ENCODE measurements at regions not wholly inside any gene's neighbourhood (a gene's known extent, or its start where the extent isn't known, plus 50 kb on each side); places are given as distances from the start of the nearest gene placed in this dataset.

GRCh38 chr4:140256335-140256734 lies 102.4 kb upstream of the MAML3 start (continued):
- TF ChIP-seq E2F1 (CRISPR knock-in tag; IDR thresholded peaks at IDR 0.05) (no peak), SMAD3 (CRISPR knock-in tag; IDR thresholded peaks at IDR 0.05; ENCODE audit: borderline replicate concordance) (no peak), TEAD1 (CRISPR knock-in tag; IDR thresholded peaks at IDR 0.05) (no peak), ZMAT4 (CRISPR knock-in tag; IDR thresholded peaks at IDR 0.05) (no peak), ZNF396 (CRISPR knock-in tag; IDR thresholded peaks at IDR 0.05; ENCODE audit: borderline replicate concordance) (no peak), SMAD4 (CRISPR knock-in tag; IDR thresholded peaks at IDR 0.05) (no peak), GABPB1 (CRISPR knock-in tag; IDR thresholded peaks at IDR 0.05) (no peak)
- TF ChIP-seq, protein P1, sequence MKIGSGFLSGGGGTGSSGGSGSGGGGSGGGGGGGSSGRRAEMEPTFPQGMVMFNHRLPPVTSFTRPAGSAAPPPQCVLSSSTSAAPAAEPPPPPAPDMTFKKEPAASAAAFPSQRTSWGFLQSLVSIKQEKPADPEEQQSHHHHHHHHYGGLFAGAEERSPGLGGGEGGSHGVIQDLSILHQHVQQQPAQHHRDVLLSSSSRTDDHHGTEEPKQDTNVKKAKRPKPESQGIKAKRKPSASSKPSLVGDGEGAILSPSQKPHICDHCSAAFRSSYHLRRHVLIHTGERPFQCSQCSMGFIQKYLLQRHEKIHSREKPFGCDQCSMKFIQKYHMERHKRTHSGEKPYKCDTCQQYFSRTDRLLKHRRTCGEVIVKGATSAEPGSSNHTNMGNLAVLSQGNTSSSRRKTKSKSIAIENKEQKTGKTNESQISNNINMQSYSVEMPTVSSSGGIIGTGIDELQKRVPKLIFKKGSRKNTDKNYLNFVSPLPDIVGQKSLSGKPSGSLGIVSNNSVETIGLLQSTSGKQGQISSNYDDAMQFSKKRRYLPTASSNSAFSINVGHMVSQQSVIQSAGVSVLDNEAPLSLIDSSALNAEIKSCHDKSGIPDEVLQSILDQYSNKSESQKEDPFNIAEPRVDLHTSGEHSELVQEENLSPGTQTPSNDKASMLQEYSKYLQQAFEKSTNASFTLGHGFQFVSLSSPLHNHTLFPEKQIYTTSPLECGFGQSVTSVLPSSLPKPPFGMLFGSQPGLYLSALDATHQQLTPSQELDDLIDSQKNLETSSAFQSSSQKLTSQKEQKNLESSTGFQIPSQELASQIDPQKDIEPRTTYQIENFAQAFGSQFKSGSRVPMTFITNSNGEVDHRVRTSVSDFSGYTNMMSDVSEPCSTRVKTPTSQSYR (CRISPR knock-in tag; IDR thresholded peaks at IDR 0.05) = no peak
- TF ChIP-seq, protein P2, sequence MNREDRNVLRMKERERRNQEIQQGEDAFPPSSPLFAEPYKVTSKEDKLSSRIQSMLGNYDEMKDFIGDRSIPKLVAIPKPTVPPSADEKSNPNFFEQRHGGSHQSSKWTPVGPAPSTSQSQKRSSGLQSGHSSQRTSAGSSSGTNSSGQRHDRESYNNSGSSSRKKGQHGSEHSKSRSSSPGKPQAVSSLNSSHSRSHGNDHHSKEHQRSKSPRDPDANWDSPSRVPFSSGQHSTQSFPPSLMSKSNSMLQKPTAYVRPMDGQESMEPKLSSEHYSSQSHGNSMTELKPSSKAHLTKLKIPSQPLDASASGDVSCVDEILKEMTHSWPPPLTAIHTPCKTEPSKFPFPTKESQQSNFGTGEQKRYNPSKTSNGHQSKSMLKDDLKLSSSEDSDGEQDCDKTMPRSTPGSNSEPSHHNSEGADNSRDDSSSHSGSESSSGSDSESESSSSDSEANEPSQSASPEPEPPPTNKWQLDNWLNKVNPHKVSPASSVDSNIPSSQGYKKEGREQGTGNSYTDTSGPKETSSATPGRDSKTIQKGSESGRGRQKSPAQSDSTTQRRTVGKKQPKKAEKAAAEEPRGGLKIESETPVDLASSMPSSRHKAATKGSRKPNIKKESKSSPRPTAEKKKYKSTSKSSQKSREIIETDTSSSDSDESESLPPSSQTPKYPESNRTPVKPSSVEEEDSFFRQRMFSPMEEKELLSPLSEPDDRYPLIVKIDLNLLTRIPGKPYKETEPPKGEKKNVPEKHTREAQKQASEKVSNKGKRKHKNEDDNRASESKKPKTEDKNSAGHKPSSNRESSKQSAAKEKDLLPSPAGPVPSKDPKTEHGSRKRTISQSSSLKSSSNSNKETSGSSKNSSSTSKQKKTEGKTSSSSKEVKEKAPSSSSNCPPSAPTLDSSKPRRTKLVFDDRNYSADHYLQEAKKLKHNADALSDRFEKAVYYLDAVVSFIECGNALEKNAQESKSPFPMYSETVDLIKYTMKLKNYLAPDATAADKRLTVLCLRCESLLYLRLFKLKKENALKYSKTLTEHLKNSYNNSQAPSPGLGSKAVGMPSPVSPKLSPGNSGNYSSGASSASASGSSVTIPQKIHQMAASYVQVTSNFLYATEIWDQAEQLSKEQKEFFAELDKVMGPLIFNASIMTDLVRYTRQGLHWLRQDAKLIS (CRISPR knock-in tag; IDR thresholded peaks at IDR 0.05; ENCODE audit: borderline replicate concordance) = no peak
- TF ChIP-seq, protein P3, sequence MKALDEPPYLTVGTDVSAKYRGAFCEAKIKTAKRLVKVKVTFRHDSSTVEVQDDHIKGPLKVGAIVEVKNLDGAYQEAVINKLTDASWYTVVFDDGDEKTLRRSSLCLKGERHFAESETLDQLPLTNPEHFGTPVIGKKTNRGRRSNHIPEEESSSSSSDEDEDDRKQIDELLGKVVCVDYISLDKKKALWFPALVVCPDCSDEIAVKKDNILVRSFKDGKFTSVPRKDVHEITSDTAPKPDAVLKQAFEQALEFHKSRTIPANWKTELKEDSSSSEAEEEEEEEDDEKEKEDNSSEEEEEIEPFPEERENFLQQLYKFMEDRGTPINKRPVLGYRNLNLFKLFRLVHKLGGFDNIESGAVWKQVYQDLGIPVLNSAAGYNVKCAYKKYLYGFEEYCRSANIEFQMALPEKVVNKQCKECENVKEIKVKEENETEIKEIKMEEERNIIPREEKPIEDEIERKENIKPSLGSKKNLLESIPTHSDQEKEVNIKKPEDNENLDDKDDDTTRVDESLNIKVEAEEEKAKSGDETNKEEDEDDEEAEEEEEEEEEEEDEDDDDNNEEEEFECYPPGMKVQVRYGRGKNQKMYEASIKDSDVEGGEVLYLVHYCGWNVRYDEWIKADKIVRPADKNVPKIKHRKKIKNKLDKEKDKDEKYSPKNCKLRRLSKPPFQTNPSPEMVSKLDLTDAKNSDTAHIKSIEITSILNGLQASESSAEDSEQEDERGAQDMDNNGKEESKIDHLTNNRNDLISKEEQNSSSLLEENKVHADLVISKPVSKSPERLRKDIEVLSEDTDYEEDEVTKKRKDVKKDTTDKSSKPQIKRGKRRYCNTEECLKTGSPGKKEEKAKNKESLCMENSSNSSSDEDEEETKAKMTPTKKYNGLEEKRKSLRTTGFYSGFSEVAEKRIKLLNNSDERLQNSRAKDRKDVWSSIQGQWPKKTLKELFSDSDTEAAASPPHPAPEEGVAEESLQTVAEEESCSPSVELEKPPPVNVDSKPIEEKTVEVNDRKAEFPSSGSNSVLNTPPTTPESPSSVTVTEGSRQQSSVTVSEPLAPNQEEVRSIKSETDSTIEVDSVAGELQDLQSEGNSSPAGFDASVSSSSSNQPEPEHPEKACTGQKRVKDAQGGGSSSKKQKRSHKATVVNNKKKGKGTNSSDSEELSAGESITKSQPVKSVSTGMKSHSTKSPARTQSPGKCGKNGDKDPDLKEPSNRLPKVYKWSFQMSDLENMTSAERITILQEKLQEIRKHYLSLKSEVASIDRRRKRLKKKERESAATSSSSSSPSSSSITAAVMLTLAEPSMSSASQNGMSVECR (CRISPR knock-in tag; IDR thresholded peaks at IDR 0.05; ENCODE audit: borderline replicate concordance) = no peak

DNA sequence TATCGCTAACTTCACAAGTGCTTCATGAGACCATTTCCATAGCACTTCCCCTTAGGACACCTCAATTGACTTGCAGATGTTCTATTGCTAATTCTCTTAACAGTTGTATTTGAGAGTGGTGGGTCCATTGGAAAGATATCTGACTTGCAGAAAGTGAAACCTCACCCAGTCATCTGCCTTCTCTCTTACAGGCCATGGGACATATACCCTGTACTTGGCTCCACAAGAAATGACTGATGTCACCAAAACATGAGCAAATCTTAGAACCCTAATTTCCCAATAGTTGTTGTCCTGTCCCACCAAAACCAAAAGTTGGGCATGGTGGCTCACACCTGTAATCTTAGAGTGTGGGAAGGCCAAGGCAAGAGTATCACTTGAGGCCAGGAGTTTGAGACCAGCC lies 101.9 kb upstream of the MAML3 start:
- TF ChIP-seq HMGA2 (CRISPR knock-in tag; IDR thresholded peaks at IDR 0.05) (no peak), ESRRA (CRISPR knock-in tag; IDR thresholded peaks at IDR 0.05; ENCODE audit: borderline replicate concordance) (no peak), NR2C2 (CRISPR knock-in tag; IDR thresholded peaks at IDR 0.05) (no peak), NFE2L1 (CRISPR knock-in tag; IDR thresholded peaks at IDR 0.05) (no peak), GABPB1 (CRISPR knock-in tag; IDR thresholded peaks at IDR 0.05) (no peak), ATF3 (CRISPR knock-in tag; conservative IDR thresholded peaks at IDR 0.05) (no peak), SOX15 (CRISPR knock-in tag; IDR thresholded peaks at IDR 0.05) (no peak), ZBTB21 (CRISPR knock-in tag; IDR thresholded peaks at IDR 0.05; ENCODE audit: borderline replicate concordance) (no peak)
- TF ChIP-seq, protein P4, sequence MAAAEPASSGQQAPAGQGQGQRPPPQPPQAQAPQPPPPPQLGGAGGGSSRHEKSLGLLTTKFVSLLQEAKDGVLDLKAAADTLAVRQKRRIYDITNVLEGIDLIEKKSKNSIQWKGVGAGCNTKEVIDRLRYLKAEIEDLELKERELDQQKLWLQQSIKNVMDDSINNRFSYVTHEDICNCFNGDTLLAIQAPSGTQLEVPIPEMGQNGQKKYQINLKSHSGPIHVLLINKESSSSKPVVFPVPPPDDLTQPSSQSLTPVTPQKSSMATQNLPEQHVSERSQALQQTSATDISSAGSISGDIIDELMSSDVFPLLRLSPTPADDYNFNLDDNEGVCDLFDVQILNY (CRISPR knock-in tag; IDR thresholded peaks at IDR 0.05) = no peak
- Mint-ChIP-seq H3K4me1 (peaks cover 51% of the 10 kb centered on the region), H3K9me3 (no peaks in the 10 kb centered on the region), H3K27me3 (ENCODE audit: low read depth) (peaks cover 44% of the 10 kb centered on the region), H3K36me3 (no peaks in the 10 kb centered on the region), H3K4me3 (no peak overlapping the region), H3K27ac (no peak overlapping the region)
- no peak for DNase-seq (ENCODE audit: low spot score)
- ATAC-seq = no peak
- CTCF ChIA-PET = interaction anchor here (1.1 to 4.6 kb wide), 3 partner anchors 18 to 244 kb away, joined by 3 to 60 read pairs (median 7); no protein-coding TSS in a partner anchor
- POLR2A ChIA-PET = no interaction called here

All from WTC11 (cell line).